HCT116 (cell line): ENCODE measurements at regions not wholly inside any gene's neighbourhood (a gene's known extent, or its start where the extent isn't known, plus 50 kb on each side); places are given as distances from the start of the nearest gene placed in this dataset.

ENCODE experiments used
- ATAC-seq: fragments of 200-7000 bp; cut with Tn5 transposase; 2 replicates; pipeline ENCODE4 v1.9.1; 2020; ENCODE audit warnings: mild to moderate bottlenecking, moderate library complexity
- BruUV-seq: library from RNA; stranded (reverse); fragments of 400-500 nt; replicated peaks from 2 replicates; lab custom pipeline; 2021; lab: Mats Ljungman, UMichigan
- CTCF ChIA-PET: fragments of 300-600 bp; sonication (Branson Sonifier 250); formaldehyde crosslinking; loops from one replicate; lab custom pipeline; 2021; ENCODE audit warnings: antibody characterized with exemption; lab: Charles Lee
- POLR2A ChIA-PET: fragments of 300-600, 350-600 bp; sonication (Branson Sonifier 250); formaldehyde crosslinking; loops from one replicate; lab custom pipeline; 2021; ENCODE audit warnings: antibody characterized with exemption; lab: Charles Lee
- RAD21 ChIA-PET, 2 experiments: fragments of 300-600 bp; sonication (Branson Sonifier 250); formaldehyde crosslinking; loops; one replicate each; lab custom pipeline; 2023; ENCODE audit warnings: low total read pairs in 2 of 2; ENCODE audit not compliant: uncharacterized antibody in 2 of 2, unreplicated experiment in 2 of 2, low non-redundant PET in 1 of 2; lab: Charles Lee
- DNase-seq: peaks from one replicate; pipeline ENCODE4 v3.0.0-alpha.2; 2010; ENCODE audit warnings: low read depth, low spot score
- H2AFZ ChIP-seq: fragments of 200-600 bp; shearing (Covaris generic), sonication (generic); 2 replicates; pipeline ENCODE4 v1.6.1; 2017; ENCODE audit warnings: low read depth, mixed run types, mixed read lengths, antibody characterized with exemption, low read length; ENCODE audit not compliant: poor library complexity, severe bottlenecking
- H3K27ac ChIP-seq: 2 replicates; pipeline ENCODE4 v1.5.1; 2012; ENCODE audit warnings: low read depth, low read length
- H3K27me3 ChIP-seq: fragments of 200-600 bp; sonication (generic); 2 replicates; pipeline ENCODE4 v1.6.1; 2016; ENCODE audit warnings: mixed run types, low read length, mixed read lengths; ENCODE audit not compliant: insufficient read depth
- H3K36me3 ChIP-seq, 2 experiments: fragments of 200-500 bp in 1 of 2; fragments of 200-600 bp in 1 of 2; sonication (Bioruptor generic) in 1 of 2; sonication (generic) in 1 of 2; 2 replicates each; pipeline versions ENCODE4 v1.5.1 to v1.6.1; 2014 to 2016; ENCODE audit warnings: low read length in 2 of 2, inconsistent platforms in 1 of 2, mixed read lengths in 1 of 2, mixed run types in 1 of 2; ENCODE audit not compliant: insufficient read depth in 2 of 2, control insufficient read depth in 1 of 2
- H3K4me1 ChIP-seq, 2 experiments: fragments of 200-600 bp in 1 of 2; sonication (generic) in 1 of 2; 2 replicates each; pipeline versions ENCODE4 v1.5.1 to v1.6.1; 2012 to 2017; ENCODE audit warnings: low read length in 2 of 2, inconsistent platforms in 1 of 2, mild to moderate bottlenecking in 1 of 2, mixed read lengths in 1 of 2, mixed run types in 1 of 2, moderate library complexity in 1 of 2; ENCODE audit not compliant: insufficient read depth in 2 of 2, control insufficient read depth in 1 of 2
- H3K4me2 ChIP-seq: fragments of 200-600 bp; sonication (generic); 2 replicates; pipeline ENCODE4 v1.6.1; 2017; ENCODE audit warnings: mixed run types, low read length, mixed read lengths
- H3K4me3 ChIP-seq, 2 experiments: fragments of 200-600 bp in 1 of 2; sonication (generic) in 1 of 2; replicated peaks in 1 of 2; 2 replicates each; pipeline ENCODE4 v1.5.1; 2011 to 2016; ENCODE audit warnings: low read length in 2 of 2, control low read depth in 1 of 2, low read depth in 1 of 2, mild to moderate bottlenecking in 1 of 2, mixed read lengths in 1 of 2, mixed run types in 1 of 2
- H3K79me2 ChIP-seq: fragments of 200-600 bp; sonication (generic); 2 replicates; pipeline ENCODE4 v1.6.1; 2017; ENCODE audit warnings: mild to moderate bottlenecking, mixed run types, low read length, moderate library complexity, mixed read lengths; ENCODE audit not compliant: insufficient read depth
- H3K9ac ChIP-seq: fragments of 200-600 bp; sonication (generic); 2 replicates; pipeline ENCODE4 v1.6.1; 2016; ENCODE audit warnings: low read length, mixed read lengths
- H3K9me2 ChIP-seq: fragments of 200-600 bp; sonication (generic), shearing (Covaris generic); 2 replicates; pipeline ENCODE4 v1.6.1; 2017; ENCODE audit warnings: mixed run types, mild to moderate bottlenecking, moderate library complexity; ENCODE audit not compliant: insufficient read depth
- H3K9me3 ChIP-seq, 2 experiments: fragments of 200-500 bp in 1 of 2; fragments of 200-600 bp in 1 of 2; sonication (Bioruptor generic) in 1 of 2; sonication (generic) in 1 of 2; 2 replicates each; pipeline ENCODE4 v1.6.1; 2014 to 2017; ENCODE audit warnings: low read length in 2 of 2, mixed read lengths in 2 of 2, inconsistent platforms in 1 of 2, low read depth in 1 of 2, mild to moderate bottlenecking in 1 of 2, mixed run types in 1 of 2, moderate library complexity in 1 of 2; ENCODE audit not compliant: control insufficient read depth in 1 of 2, insufficient read depth in 1 of 2
- H4K20me1 ChIP-seq: fragments of 200-600 bp; sonication (generic), shearing (Covaris generic); 2 replicates; pipeline ENCODE4 v1.6.1; 2017; ENCODE audit warnings: mixed run types, mild to moderate bottlenecking, moderate library complexity; ENCODE audit not compliant: insufficient read depth
- ELF1 ChIP-seq: IDR thresholded peaks from 2 replicates; pipeline ENCODE4 v1.6.1; 2012; ENCODE audit warnings: low read depth, borderline replicate concordance
- FOSL1 ChIP-seq: IDR thresholded peaks from 2 replicates; pipeline ENCODE4 v1.6.1; 2012; ENCODE audit warnings: low read depth
- POLR2A ChIP-seq: IDR thresholded peaks from 2 replicates; pipeline ENCODE4 v1.7.0; 2011; ENCODE audit warnings: borderline replicate concordance; ENCODE audit not compliant: insufficient read depth, insufficient read length; ENCODE audit errors: extremely low read depth
- SIN3A ChIP-seq: IDR thresholded peaks from 2 replicates; pipeline ENCODE4 v1.6.1; 2012; ENCODE audit warnings: low read depth
- SRF ChIP-seq: IDR thresholded peaks from 2 replicates; pipeline ENCODE4 v1.6.1; 2012; ENCODE audit warnings: low read depth
- TCF7L2 ChIP-seq: IDR thresholded peaks from 2 replicates; pipeline ENCODE4 v1.7.0; 2011; ENCODE audit warnings: borderline replicate concordance, inconsistent platforms; ENCODE audit not compliant: insufficient read depth, insufficient read length; ENCODE audit errors: extremely low read depth
- YY1 ChIP-seq: IDR thresholded peaks from 2 replicates; pipeline ENCODE4 v1.6.1; 2011; ENCODE audit warnings: low read length, low read depth, moderate library complexity, mild to moderate bottlenecking; ENCODE audit not compliant: insufficient replicate concordance; ENCODE audit errors: extremely low read depth
- ZFX ChIP-seq: fragments of 450-650 bp; IDR thresholded peaks from 2 replicates; pipeline ENCODE4 v1.6.1; 2017
- intact Hi-C: fragments of 100-400 bp; cut with micrococcal nuclease; formaldehyde crosslinking; loops from 2 replicates; pipeline ENCODE4 v1.10.0; 2022
- TF ChIP-seq, protein P1 (sequence below): IDR thresholded peaks from 2 replicates; pipeline ENCODE4 v1.6.1; 2011; ENCODE audit warnings: mild to moderate bottlenecking, low read length, moderate library complexity; ENCODE audit not compliant: insufficient replicate concordance; ENCODE audit errors: extremely low read depth
- TF ChIP-seq, protein P2 (sequence below), 3 experiments: fragments of 200-600 bp in 1 of 3; sonication (generic) in 1 of 3; IDR thresholded peaks in 2 of 3; conservative IDR thresholded peaks in 1 of 3; 2 replicates each; pipeline ENCODE4 v1.5.1; 2012 to 2017; ENCODE audit warnings: low read depth in 2 of 3, low read length in 2 of 3, antibody characterized with exemption in 1 of 3, borderline replicate concordance in 1 of 3, control low read depth in 1 of 3, mild to moderate bottlenecking in 1 of 3, mixed read lengths in 1 of 3, mixed run types in 1 of 3, moderate library complexity in 1 of 3; ENCODE audit not compliant: insufficient read depth in 1 of 3

DNA sequence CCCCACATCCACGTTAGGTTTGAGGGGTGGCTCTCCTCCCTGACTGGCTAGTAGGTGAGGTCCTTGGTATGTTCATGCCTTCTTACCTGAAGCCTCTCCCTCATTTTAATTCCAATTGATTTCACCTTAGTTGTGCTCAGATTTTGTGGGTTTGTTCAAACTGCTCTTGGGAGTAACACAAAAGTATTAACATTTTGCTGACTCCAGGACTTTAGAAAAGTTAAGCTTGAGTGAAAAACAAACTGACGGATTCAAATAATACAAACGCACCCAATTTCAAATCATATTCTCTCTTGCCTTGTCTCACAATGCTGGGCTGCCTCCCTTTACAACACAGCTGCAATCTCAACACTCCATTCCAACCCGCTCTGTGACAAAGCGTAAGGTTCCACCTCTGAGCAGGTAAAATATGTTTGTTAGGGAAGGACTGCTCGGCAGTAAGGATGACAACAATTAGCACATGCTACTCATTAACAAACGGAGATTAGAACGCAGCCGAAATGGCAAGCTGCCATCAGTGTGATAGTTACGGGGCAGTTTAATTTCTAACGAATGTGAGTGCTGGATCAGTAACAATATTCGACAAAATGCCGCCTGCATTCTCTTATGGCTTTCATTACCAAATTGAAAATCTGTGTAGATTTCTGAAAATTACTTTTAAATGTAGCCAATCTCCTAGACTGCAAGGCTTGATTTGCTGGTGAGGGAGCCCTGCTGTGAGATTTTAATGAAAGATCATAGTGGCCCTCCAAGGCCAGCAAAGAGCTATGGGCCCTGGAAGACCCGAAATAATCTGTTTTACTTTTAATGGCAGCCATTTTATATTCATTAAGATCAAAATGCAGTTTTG lies 730.6 kb upstream of the FANCL start:
- POLR2A ChIA-PET, result no interaction called here
- H2AFZ ChIP-seq, result no peak overlapping the region
- DNase-seq (no peak), ATAC-seq (no peak)
- RAD21 ChIA-PET, result no interaction called here
- no peaks in the 10 kb centered on the region for H4K20me1 ChIP-seq
- peaks cover 17% of the 10 kb centered on the region for H3K27me3 ChIP-seq
- CTCF ChIA-PET, result no interaction called here
- H3K9ac ChIP-seq, result no peak overlapping the region
- H3K36me3 ChIP-seq, result no peaks in the 10 kb centered on the region
- no peaks in the 10 kb centered on the region for H3K4me1 ChIP-seq
- H3K9me3 ChIP-seq, result no peaks in the 10 kb centered on the region
- no peaks in the 10 kb centered on the region for H3K9me2 ChIP-seq
- TF ChIP-seq, protein P1, sequence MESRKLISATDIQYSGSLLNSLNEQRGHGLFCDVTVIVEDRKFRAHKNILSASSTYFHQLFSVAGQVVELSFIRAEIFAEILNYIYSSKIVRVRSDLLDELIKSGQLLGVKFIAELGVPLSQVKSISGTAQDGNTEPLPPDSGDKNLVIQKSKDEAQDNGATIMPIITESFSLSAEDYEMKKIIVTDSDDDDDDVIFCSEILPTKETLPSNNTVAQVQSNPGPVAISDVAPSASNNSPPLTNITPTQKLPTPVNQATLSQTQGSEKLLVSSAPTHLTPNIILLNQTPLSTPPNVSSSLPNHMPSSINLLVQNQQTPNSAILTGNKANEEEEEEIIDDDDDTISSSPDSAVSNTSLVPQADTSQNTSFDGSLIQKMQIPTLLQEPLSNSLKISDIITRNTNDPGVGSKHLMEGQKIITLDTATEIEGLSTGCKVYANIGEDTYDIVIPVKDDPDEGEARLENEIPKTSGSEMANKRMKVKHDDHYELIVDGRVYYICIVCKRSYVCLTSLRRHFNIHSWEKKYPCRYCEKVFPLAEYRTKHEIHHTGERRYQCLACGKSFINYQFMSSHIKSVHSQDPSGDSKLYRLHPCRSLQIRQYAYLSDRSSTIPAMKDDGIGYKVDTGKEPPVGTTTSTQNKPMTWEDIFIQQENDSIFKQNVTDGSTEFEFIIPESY, result no peak
- TF ChIP-seq ELF1, result no peak
- TF ChIP-seq ZFX, result no peak
- no peak for TF ChIP-seq YY1
- TF ChIP-seq TCF7L2, result no peak
- TF ChIP-seq SIN3A, result no peak
- no peak for TF ChIP-seq FOSL1
- TF ChIP-seq, protein P2, sequence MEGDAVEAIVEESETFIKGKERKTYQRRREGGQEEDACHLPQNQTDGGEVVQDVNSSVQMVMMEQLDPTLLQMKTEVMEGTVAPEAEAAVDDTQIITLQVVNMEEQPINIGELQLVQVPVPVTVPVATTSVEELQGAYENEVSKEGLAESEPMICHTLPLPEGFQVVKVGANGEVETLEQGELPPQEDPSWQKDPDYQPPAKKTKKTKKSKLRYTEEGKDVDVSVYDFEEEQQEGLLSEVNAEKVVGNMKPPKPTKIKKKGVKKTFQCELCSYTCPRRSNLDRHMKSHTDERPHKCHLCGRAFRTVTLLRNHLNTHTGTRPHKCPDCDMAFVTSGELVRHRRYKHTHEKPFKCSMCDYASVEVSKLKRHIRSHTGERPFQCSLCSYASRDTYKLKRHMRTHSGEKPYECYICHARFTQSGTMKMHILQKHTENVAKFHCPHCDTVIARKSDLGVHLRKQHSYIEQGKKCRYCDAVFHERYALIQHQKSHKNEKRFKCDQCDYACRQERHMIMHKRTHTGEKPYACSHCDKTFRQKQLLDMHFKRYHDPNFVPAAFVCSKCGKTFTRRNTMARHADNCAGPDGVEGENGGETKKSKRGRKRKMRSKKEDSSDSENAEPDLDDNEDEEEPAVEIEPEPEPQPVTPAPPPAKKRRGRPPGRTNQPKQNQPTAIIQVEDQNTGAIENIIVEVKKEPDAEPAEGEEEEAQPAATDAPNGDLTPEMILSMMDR (IDR thresholded peaks at IDR 0.05 in 2 of 3, conservative IDR thresholded peaks at IDR 0.05 in 1 of 3; ENCODE audit: borderline replicate concordance in 1 of 3, insufficient read depth in 1 of 3, low read depth in 2 of 3, low read length in 2 of 3), result no peak
- no peak for TF ChIP-seq POLR2A
- TF ChIP-seq SRF, result no peak
- no peak overlapping the region for H3K4me3 ChIP-seq
- intact Hi-C loops, result no loop called here
- no TSS peak for BruUV-seq
- H3K27ac ChIP-seq, result no peak overlapping the region
- no peaks in the 10 kb centered on the region for H3K79me2 ChIP-seq
- H3K4me2 ChIP-seq, result no peak overlapping the region
